NCI-H510A treated with DMSO at 0.1 percent for 48 hours (cell line): ENCODE measurements at regions not wholly inside any gene's neighbourhood (a gene's known extent, or its start where the extent isn't known, plus 50 kb on each side); places are given as distances from the start of the nearest gene placed in this dataset.
"Not testable (repeated sequence)": the region's sequence is repeated elsewhere in the genome, so short reads cannot be mapped to it uniquely, and the experiment has no call there.

ENCODE experiments used
- DNase-seq: peaks from one replicate; lab custom pipeline; 2025; lab: John Stamatoyannopoulos, UW

DNA sequence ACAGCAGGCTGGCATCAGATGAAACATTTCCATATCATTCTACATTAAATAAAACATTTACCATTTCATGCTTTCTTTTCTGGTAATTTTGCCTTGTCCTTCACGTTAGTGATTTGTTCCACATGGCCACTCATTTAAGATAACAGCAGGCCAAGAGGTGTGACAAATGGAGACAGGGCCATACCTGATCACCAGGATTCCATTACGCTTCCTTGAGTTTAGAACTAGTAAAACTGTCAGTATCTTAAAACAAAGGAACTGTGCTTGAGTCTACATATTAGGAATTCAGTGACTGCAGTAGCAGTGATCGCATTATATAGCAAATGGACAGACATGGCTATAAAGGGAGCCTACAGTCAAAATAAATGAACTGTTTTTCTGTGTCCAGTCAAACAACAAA is 155.1 kb upstream of the FSHR start:
- DNase-seq = no peak

DNA sequence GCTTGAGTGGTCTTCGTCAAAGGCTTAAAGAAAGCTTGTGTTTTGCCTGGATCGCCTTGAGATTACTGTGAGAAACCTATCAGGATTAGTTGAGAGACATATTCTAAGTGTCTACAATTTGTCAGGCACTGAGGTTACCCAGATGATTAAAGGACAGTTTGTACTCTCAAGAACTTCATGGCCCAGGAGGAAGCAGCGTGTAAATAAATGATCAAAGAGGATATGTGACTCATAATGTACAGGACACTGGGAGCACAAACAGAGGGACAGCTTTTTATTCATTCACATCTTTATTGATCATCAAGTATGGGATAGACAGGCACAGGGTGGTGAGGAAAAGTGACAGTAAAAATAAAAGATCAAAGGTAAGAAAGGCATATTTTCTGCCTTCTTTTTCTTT is 152.6 kb upstream of the FSHR start:
- peak; percentile 57 for DNase-seq

DNA sequence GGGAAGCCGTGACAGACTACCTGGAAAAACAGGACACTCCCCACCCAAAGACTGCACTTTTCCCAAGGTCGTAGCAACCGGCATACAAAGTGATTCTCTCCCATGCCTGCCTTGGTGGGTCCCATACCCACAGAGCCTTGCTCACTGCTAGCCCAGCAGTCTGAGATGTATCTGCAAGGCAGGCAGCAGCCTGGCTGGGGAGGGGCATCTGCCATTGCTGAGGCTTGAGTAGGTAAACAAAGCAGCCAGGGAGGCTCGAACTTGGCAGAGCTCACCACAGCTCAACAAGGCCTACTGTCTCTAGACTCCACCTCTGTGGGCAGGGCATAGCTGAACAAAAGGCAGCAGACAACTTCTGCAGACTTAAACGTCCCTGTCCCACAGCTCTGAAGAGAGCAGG is 144.4 kb upstream of the FSHR start:
- not testable (repeated sequence) for DNase-seq

DNA sequence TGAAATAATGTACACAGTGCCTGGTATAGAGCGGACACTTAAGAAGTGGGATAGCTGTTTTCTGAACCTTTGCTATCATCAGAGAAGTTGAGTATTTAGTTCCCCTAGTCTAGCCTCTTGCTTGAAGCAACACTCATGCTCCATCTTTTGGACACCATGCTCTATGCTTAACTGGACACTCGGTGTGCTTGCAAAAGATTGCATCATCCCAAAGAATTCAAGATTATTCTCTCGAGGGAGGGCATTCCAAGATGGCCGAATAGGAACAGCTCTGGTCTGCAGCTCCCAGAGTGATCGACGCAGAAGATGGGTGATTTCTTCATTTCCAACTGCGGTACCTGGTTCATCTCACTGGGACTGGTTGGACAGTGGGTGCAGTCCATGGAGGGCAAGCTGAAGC is 143.9 kb upstream of the FSHR start:
- no peak for DNase-seq

DNA sequence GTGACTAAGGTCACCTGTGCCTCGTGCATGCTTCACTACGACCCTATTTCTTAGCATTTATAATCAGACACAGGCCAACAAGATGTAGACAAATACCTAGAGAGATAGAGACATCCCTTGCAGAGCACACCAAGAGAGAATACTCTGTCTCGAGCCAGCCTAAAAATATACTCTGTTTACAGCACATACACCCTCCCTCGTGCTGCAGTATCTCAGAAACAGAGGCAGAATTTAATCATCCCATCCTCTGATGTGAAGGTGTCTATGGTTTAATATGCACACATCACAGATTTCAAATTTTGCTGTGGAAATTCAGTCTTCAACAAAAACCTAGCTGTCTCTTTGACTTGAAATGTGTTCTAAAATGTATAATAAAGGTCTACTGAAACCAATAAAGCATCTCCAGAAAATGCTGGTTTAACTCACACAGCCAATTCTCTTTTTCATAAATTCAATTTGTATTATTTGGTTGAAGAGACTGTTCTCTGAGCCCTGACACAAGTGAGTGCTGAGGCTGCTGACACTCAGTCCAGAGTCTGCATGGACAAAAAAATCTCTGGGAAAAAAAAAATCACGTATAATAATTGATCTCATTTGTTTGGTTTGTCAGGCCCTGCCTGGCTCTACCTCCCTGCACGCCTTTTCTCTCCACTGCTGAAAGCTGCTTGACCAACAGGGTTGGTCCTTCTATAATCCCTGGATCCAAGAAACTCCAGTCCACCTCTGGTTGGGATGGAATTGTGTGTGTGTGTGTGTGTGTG is 142.0 kb upstream of the FSHR start:
- no peak for DNase-seq

DNA sequence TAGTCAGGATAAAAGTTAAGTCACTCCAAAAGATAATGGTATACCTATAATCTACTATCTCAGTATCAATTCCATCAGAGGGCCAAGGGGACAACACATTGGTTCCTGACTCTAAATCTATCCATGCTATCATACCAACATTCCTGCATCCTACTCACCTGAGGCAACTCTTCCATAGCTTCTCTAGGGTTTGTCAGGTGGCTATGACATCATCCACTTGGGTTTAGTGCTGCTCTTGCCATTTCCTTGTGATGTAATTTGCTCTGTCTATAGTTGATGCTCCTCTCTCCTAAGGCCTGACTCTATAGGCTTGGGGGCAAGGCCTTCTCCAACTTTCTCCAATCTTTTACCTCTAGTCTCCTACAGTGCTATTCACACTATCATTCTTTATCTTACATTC is 139.9 kb upstream of the FSHR start:
- DNase-seq = no peak

DNA sequence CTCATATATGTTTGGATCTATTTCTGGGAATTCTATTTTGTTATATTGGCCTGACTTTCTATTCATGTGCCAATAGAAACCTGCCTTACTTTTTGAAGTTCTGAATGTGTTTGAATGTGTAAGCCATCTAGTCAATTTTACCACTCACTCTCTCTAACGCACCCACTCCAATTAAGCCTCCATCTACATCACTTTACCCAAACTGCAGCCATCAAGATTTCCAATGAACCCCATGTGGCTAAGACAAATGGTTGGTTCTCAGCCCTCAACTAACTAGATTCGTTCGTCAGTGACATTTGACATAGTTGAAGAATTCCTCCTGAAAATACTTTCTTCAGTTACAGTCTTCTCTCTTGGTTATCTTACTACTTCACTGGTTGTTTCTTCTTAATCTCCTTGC is 137.3 kb upstream of the FSHR start:
- no peak for DNase-seq

DNA sequence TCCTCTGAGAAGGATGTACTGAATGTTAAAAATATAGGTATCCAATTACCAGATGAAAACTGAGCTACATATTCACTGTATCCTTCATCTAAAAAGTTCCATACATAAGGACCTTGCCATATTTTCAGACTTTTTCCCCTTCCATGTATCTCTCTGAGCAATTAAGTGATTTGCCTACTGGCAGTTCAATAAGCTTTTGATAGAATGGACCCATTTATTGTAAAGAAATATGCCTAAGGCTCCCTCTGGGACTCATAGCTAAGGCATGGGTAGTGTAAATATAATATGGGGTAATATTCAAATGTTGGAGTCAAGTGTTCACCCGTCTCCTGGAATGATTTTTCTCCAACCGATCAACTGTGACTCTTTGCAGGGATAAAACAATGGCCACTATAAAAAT is 135.4 kb upstream of the FSHR start:
- no peak for DNase-seq

DNA sequence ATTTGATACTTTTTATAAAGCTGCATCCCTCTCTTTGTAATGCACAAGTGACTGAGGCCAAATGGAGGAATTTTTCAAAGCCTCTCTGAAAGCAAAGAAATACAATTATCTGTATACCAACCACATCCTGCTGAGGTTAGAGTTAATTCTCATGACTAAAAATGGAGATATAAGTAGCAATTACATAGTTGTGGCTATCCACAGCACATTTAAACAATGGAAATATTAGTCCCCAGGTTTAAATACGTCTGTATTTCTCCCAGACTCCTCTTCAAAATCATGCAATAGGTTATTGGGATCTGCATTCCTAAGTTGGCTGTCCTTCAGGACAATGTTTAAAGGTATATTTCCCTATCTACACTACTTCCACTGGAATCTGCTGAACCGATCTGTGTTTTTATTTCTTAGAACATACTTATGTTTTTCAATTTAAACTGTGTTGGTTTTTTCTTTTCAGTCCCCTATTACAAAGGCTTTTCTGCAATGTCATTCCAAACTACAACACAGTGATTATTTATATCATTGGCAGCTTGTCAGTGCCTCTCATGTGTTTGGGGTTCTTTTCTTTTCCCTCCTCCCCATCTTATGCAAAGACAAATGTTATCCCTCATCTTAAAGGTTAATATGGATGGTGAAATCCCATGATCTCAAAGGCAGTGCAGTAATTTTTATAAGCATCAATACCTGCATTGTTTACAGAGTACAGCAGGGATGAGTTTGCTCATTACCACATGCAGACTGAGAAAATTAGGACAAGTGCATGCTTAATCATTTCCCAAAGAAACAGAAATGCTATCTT is 134.8 kb upstream of the FSHR start:
- no peak for DNase-seq

DNA sequence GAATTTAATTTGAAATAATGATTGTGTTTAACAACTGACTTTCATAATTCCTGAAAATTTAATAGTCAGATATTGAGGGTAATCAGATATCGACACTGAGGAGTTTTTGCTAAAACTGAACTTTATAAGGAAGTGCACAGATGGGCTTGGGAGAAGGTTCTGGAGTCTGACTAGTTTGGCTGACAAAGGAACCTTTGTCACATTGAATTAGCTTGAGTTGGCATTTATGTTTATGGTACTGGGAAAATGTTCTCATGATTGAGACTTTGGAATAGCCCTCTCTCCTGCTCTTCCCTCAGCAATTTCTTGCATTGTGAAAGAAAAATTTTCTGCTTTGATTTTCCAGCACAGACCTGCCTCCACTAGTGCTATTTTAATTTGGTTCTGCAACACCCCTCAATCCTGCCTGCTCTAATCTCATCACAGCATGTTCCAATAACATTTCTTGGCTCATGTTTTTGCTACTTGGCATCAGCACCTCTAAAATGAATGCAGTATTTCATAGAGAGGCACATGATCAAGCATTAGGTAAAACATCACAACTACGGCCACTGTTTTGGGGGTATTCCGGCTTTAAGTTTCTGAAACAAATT is 133.9 kb upstream of the FSHR start:
- no peak for DNase-seq

DNA sequence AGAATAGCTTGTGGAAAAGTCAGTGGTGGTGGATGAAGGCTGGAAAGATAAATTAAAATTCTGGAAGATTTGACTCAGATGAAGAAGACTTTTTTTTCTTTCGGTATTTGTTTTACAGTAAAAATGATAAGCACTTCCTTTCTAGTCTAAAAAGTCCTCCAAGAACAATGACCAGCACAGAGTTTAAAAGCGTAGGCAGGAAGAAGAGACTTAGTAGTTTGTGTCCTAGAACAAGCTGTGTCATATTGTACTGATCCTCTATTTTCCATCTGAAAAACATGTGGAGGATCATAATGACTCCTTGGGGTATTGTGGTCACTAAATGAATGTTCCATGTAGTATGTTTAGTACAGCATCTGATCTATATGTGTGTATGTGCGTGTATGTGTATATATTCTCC is 132.4 kb upstream of the FSHR start:
- DNase-seq = no peak

DNA sequence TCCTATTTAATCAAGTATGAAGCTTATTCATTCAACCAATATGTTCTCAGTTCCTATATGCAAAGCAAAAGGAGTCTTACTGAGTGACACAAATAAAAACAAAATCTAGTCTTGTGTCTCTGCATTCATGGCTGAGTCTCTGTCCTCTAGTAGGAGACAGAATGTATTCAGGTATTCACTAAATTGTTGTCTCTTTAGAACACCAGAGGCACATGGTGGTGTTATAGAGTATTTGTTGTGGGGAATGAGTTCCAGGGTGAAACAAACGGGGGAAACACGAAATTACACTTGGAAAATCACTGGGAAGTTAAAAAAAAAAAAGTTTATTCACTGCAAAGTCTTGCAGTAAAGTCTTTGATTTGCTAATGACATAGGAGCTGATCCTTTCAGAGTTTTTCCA is 131.7 kb upstream of the FSHR start:
- no peak for DNase-seq

DNA sequence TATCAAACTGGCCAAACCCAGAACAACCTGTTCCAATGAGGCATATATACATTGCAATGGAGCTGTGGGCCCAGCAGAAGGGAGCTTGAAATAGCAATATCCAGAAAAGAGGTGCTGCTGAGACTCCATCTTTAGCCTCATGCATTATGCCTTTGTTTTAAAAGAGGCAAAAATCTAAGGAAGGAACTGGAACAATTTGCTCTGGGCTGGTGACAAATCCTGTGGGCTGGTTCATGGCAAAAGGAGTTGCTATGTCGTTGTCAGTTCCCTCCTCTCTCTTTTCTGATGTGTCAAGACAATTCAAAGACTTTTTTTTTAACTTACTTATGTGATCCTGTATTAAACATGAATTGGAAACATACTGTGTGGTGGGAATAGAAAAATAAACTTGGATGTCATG is 124.2 kb upstream of the FSHR start:
- DNase-seq = no peak

DNA sequence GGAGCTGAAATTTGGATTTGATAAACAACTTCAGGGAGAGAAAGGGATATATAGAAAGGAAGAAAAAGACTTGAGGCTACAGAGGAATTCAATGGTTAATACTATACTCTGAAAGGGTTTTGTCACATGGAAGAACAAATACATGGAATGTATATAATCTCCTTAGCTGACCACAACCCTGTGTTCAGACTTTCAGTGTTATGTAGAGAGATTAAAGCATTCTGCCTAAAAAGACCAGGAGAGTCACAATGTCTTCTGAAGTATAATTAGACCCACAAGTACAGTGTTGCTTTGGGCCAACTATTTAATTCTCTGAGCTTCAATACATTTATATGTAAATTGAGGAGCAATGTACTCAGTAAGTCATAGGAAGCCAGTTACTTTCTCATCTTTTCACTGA is 123.8 kb upstream of the FSHR start:
- DNase-seq = no peak

DNA sequence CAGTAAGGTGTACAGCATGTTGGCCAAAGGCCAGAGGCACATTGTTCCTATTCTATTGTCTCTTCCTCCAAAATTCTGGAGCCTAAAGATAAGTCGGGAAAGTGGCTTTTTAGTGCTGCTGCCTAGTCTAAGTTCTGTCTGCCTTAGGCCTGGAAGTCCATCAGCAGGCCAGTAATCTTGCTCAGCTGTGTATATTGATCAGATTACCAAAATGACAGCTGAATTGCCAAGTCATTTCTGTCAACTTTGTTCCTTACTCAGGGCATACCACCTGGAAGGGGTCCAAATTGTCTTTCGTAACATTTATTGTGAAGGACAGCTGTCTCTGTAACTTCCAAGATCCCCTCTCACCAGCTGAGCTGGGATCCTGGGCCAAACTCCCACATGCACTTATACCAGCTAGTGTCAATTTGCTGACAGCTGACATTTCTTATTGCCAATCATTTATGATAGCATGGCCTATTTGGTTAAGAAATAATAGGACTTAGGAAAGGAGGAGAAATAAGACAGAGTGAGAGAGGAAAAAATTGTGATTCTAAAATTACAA is 116.8 kb upstream of the FSHR start:
- no peak for DNase-seq

DNA sequence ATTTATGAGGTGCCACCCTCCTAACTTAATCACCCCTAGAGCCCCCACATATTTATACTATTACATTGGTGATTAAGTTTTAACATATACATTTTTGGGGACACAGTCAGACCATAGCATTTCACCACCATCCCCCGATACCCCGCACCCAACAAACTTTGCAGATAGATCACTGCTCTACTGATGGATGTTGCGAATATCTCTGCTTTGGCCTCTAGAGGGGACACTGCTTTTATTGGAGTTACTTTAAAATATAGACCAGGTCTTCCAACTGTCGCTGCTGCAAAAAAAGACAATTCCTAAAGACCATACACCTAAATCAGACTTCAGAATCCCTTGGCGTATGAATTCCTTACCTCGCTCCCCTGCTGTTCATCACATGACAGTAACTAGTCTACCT is 115.8 kb upstream of the FSHR start:
- DNase-seq = no peak

DNA sequence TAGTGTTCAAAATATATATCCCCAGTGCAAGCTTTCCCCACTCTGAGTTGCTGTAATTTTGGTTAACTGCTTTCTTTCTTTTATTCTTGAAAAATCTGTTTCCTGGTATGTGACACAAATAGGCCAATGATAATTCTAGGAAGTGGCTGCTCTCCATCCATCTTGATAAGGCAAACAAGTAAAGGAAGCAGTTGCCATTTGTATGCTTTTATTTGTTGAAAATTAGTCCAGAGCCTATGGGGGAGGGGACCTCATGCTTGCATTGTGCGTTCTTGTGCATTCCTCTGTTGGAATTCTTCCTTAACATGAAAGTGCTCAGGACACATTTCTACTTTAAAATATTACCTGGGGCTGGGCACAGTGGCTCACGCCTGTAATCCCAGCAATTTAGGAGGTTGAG is 111.2 kb upstream of the FSHR start:
- no peak for DNase-seq

DNA sequence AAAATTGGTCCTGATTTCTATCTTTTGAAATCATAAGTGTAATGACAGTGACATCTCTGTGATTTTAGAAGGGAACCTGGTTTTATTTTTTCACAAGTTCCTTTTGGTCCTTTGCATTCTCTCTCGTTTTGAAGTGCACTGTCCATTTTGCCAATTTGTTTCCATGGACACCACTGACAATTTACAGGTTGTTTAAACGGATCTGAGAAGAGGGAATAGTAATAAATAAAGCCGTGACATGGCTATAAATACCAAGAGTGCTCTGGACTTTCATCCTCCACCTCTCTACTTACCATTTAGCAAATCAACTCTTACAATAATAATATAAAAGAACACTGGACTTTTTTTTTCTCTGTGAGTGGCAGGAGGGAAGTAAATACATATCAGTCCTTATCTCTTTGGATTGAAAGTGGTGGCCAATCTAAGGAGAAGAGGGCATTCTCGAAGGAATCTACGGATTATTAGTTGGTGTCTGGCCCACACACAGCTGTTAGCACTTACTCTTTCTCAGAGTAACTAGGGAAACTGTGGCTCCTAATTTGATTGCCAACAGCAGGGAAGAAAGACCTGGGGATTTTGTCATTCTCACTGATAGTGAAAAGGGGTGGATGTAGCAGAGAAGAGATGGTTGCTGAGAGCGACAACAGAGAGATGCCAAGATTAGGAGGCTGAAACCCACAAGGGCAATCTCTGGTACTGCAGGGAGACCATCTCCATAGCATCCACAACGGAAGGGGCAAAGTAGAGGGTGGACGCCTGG is 108.7 kb upstream of the FSHR start:
- DNase-seq = no peak

DNA sequence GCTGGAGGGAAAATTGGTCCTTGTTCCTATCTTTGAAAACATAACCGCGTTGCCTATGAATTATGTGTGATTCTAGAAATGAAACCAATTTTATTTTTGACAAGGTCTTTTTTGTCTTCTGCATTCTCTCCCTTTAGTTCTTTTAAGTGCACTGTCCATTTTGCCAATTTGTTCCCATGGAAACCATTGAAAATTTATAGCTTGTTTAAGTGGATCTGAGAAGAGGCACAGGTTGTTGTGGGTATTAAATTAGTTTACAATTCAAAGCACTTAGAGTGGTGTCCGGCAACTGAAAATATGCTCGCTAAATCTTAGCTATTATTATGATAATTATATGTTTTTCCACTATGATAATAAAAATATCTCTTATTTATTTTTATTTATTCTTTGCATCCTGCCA is 107.5 kb upstream of the FSHR start:
- peak; percentile 18 for DNase-seq

DNA sequence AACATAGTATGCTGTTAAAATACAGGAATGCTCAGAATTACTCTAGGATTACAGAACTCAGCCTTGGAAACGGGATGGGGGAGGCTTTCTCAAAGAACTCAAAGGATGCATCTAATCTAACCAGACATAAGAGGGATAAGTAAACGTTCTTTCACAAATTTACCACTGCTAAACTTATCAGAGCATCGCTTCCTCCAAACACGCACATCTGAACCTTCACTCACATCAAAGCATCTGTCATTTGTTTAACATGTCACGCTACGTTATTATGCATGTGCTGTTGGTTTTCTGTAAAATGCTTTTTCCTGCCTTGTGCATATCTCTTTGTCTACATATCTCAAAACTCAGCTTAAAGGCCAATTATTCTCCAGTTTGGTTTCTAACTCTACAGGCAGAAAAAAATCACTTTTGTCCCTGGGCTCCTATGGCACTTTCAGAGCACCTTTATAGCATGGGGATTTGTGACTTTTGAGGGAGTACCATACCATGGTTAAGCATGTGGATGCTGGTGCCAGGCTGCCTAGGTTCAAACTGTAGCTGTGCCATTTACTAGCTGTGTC is 106.7 kb upstream of the FSHR start:
- no peak for DNase-seq

DNA sequence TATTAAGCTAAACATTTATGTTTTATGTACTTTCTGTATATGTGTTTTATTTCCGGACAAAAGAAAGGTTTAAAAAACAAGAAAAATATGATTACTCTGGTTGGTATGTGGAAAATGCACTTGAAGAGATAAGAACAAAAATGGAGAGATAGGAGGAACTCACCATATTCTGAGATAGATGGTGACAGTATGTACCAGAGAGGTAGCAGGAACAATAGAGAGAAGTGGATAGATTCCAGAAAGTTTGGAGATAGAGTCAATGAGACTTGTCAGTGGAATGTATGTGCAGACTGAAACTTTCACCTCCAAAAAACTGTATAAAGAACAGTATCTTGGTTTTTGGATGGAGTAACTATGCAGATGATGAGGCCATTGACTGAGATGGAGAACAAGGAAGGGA is 105.6 kb upstream of the FSHR start:
- no peak for DNase-seq

DNA sequence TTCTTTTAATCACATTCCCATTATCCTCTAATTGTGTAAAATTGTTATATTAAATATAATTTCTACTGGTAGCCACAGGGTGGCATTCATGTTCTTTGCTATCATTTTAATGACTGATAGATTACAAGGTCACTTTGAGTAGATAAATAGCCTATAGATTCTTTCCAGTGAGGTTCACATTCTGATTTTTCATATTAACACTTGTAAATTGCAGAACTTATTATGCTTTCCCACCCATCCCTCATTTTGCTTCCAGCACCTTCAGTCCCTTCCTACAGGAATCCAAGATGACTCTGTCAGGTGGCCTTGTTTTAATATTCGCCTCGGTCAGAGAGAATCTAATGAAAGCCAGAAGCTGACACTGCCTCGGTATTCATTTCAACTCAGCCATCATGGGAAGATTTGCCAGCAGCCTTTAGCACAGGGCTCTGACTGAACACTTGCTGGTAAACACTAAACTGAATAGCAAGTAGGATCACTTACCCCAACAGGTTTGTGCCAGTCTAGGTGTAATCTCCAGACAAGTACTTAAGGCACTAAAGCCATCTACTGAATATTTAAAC is 101.2 kb upstream of the FSHR start:
- DNase-seq = peak; percentile 78
